ENCODE measurements at regions not wholly inside any gene's neighbourhood (a gene's known extent, or its start where the extent isn't known, plus 50 kb on each side); places are given as distances from the start of the nearest gene placed in this dataset.
"Not testable (repeated sequence)": the region's sequence is repeated elsewhere in the genome, so short reads cannot be mapped to it uniquely, and the experiment has no call there.

DNA sequence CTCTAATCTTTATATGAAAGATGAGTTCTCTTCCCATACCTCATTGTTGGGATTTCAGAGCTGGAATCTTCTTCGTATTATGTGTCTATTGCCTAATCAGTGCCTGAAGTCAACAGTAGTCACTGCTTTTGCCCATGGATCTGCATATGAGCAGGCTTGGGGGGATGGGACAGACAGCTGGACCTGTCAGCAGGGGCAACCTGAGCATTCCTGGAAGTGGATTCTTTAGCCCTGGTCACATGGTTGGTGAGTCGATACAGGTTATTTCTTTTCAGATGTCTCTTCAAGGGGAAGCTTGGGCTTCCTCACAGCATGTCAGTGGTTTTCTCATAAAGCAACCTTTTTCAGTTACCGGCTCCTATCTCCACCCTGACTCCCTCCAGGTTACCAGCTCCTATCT lies 97.3 kb upstream of the RBM19 start:
- in situ Hi-C loops (cut with MboI; ENCODE audit: low sequenced_read_pairs, unreplicated experiment): no loop called here

DNA sequence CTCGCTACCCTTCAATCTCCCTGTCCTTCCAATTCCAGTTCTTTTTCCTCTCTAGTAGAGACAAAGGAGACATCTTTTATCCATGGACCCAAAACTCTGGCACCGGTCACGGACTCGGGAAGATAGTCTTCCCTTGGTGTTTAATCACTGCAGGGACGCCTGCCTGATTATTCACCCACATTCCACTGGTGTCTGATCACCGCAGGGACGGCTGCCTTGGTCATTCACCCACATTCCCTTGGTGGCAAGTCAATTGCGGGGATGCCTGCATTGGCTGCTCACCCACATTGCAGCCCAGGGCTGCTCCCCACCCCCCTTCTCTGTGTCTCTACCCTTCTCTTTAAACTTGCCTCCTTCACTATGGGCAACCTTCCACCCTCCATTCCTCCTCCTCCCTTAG lies 90.2 kb upstream of the RBM19 start:
- in situ Hi-C loops (cut with MboI; ENCODE audit: low sequenced_read_pairs, unreplicated experiment); DNase-seq (ENCODE audit: low spot score): not testable (repeated sequence)

More for the DNA sequence above, 97.3 kb upstream of the RBM19 start:
- TF ChIP-seq, protein P1, sequence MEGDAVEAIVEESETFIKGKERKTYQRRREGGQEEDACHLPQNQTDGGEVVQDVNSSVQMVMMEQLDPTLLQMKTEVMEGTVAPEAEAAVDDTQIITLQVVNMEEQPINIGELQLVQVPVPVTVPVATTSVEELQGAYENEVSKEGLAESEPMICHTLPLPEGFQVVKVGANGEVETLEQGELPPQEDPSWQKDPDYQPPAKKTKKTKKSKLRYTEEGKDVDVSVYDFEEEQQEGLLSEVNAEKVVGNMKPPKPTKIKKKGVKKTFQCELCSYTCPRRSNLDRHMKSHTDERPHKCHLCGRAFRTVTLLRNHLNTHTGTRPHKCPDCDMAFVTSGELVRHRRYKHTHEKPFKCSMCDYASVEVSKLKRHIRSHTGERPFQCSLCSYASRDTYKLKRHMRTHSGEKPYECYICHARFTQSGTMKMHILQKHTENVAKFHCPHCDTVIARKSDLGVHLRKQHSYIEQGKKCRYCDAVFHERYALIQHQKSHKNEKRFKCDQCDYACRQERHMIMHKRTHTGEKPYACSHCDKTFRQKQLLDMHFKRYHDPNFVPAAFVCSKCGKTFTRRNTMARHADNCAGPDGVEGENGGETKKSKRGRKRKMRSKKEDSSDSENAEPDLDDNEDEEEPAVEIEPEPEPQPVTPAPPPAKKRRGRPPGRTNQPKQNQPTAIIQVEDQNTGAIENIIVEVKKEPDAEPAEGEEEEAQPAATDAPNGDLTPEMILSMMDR (IDR thresholded peaks at IDR 0.05; ENCODE audit: borderline replicate concordance, control extremely low read depth, extremely low read depth, insufficient read depth, missing control alignments): no peak
- no peak for DNase-seq (ENCODE audit: low spot score)

DNA sequence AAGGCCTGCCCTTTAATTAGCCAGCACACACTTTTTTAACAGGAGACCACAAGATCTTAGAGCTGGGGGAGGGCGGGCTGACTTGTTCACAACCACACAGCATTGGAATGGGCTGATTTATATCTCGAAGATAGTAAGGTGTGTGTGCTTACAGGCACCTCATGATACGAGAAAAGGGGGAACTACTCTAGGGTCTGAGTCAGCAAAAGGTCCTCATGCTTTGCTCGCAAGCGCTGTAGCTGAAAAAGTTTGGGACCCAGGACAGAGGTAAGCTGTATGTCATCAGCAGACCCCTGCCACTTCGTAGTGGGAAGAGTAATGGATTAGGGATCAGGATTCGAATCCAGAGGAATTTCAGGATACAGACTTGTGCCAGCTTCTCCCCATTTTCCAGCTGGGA lies 88.9 kb upstream of the RBM19 start:
- DNase-seq (ENCODE audit: low spot score): no peak
- in situ Hi-C loops (cut with MboI; ENCODE audit: low sequenced_read_pairs, unreplicated experiment): no loop called here
- TF ChIP-seq, protein P1 (IDR thresholded peaks at IDR 0.05; ENCODE audit: borderline replicate concordance, control extremely low read depth, extremely low read depth, insufficient read depth, missing control alignments): no peak

DNA sequence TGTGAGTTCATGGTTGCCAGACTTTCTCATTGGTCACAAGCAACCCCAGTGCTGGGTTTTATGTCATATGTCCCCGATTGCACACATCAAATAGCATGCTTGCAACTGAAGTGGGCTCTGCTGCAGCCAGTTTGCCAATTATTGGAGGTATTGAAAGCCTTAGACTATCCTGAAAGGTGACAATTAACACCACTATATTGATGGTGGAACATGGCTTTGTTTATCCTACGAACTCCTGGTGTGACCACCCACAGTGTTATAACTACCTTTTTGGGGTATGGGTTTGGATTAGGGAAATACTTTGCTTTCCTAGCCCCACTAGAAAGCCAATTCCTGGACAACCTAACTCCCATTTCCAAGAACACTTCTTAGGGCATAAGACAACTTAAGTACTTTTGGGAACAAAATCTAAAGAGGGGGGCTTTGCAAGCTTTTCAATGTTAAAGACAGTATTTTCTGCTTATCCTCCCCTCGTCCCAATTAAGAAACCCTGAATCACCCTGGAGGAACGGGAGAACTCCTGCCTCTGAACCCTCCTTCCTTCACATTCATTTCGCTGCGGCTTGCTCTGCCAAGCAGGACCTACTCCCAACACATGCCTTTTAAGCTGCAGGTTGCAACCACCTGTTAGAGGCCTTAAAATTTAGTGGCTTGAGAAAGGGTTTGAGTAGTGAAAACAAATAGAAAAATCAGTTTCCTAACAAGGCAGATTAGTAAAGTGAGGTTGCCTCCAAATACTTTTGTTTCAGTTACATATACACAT lies 80.3 kb upstream of the RBM19 start:
- TF ChIP-seq, protein P1 (IDR thresholded peaks at IDR 0.05; ENCODE audit: borderline replicate concordance, control extremely low read depth, extremely low read depth, insufficient read depth, missing control alignments): no peak
- DNase-seq (ENCODE audit: low spot score): no peak
- in situ Hi-C loops (cut with MboI; ENCODE audit: low sequenced_read_pairs, unreplicated experiment): no loop called here

DNA sequence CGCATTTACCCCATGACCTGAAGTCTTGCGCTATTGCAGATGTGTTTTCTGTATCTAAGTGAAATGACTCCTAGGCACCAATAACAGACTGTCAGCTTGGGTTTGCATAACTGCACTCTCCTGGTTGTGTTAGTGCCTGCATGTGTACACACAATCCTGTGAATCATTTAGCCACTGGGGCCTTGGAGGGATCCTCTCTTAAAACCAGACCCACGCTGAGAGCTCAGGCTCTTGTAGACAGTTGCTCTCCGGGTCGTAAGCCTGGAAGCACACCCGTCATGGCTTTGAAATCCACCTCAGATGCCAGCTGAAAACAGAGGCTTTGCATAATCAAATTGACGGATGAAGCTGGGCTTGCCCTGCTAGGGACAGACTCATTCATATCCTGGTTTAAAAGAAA lies 79.2 kb upstream of the RBM19 start:
- TF ChIP-seq, protein P1 (IDR thresholded peaks at IDR 0.05; ENCODE audit: borderline replicate concordance, control extremely low read depth, extremely low read depth, insufficient read depth, missing control alignments): no peak
- in situ Hi-C loops (cut with MboI; ENCODE audit: low sequenced_read_pairs, unreplicated experiment): no loop called here
- DNase-seq (ENCODE audit: low spot score): no peak

DNA sequence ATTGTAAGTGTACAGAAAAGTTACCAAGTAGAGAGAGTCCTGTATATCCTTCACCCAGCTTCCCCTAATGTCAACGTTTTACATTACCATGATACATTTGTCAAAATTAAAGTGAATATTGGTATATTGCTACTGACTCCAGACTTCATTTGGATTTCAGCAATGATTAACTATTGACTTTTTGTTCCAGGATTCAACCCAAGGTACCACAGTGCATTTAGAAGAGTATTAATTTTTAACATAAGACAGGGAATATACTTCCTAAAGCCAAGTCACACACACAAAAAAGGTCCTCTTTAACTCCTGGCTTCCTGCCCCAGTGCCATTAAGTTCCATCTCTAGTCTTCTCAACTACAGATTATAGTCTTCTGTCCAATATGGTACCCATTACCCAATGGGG lies 75.5 kb upstream of the RBM19 start:
- in situ Hi-C loops (cut with MboI; ENCODE audit: low sequenced_read_pairs, unreplicated experiment): no loop called here

DNA sequence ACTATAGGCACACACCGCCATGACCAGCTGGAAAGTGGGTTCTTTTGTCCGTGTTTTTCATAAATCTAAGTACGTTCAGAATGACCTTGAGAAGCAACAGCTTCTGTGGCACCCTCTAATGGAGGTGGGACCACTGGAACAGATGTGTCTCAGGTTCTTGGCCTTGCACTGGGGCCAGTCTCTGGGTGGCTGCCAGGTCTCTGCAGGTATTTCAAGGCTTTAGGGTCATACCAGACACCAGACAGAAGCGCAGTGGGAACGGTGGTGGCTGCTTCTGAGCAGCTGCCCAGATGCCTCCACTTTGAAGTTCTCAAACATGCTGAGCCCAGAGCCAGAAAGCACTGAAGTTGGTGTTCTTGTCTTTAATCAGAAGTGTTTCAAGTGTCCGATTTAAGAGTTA lies 75.0 kb upstream of the RBM19 start:
- TF ChIP-seq, protein P1 (IDR thresholded peaks at IDR 0.05; ENCODE audit: borderline replicate concordance, control extremely low read depth, extremely low read depth, insufficient read depth, missing control alignments): no peak
- in situ Hi-C loops (cut with MboI; ENCODE audit: low sequenced_read_pairs, unreplicated experiment): no loop called here

More for the DNA sequence above, 75.5 kb upstream of the RBM19 start:
- TF ChIP-seq, protein P1 (IDR thresholded peaks at IDR 0.05; ENCODE audit: borderline replicate concordance, control extremely low read depth, extremely low read depth, insufficient read depth, missing control alignments): no peak
- no peak for DNase-seq (ENCODE audit: low spot score)

More for the DNA sequence above, 75.0 kb upstream of the RBM19 start:
- no peak for DNase-seq (ENCODE audit: low spot score)
